HL-60 (cell line): ENCODE measurements at regions not wholly inside any gene's neighbourhood (a gene's known extent, or its start where the extent isn't known, plus 50 kb on each side); places are given as distances from the start of the nearest gene placed in this dataset.

Experiments used
- DNase-seq, 2 experiments: peaks; one replicate each; pipeline ENCODE4 v3.0.0-alpha.2; 2010 to 2020; ENCODE audit warnings: low read depth in 1 of 2, low spot score in 1 of 2
- H3K27ac ChIP-seq: fragments of 250-450 bp; sonication (Bioruptor Pico); replicated peaks from 2 replicates; pipeline ENCODE4 v1.5.1; 2020; ENCODE audit warnings: mild to moderate bottlenecking, moderate library complexity
- H3K27me3 ChIP-seq: fragments of 250-450 bp; sonication (Bioruptor Pico); 2 replicates; pipeline ENCODE4 v1.5.1; 2021; ENCODE audit warnings: mild to moderate bottlenecking, moderate library complexity; ENCODE audit not compliant: insufficient read depth, poor library complexity, severe bottlenecking
- H3K4me3 ChIP-seq: replicated peaks from 2 replicates; pipeline ENCODE4 v1.5.1; 2011; ENCODE audit warnings: mild to moderate bottlenecking, control low read depth, low read length; ENCODE audit not compliant: insufficient read depth
- CTCF ChIP-seq: IDR thresholded peaks from one replicate; pipeline ENCODE4 v1.5.1; 2011; ENCODE audit warnings: low read length, control low read depth, inconsistent platforms; ENCODE audit not compliant: insufficient read depth
- GABPA ChIP-seq: IDR thresholded peaks from 2 replicates; pipeline ENCODE4 v1.6.1; 2012; ENCODE audit warnings: low read depth
- POLR2AphosphoS5 ChIP-seq: IDR thresholded peaks from 2 replicates; pipeline ENCODE4 v1.6.1; 2012; ENCODE audit warnings: low read depth
- REST ChIP-seq: IDR thresholded peaks from 2 replicates; pipeline ENCODE4 v1.6.1; 2012; ENCODE audit warnings: low read depth; ENCODE audit not compliant: insufficient replicate concordance
- SPI1 ChIP-seq: IDR thresholded peaks from 2 replicates; pipeline ENCODE4 v1.6.1; 2012; ENCODE audit warnings: low read depth, mild to moderate bottlenecking, borderline replicate concordance

GRCh38 chr2:83172841-83173240, 1286.2 kb downstream of the SUCLG1 start:
- Histone ChIP-seq H3K27ac (no peak overlapping the region), H3K27me3 (no peaks in the 10 kb centered on the region), H3K4me3 (no peak overlapping the region)
- TF ChIP-seq SPI1 (no peak), GABPA (no peak), POLR2AphosphoS5 (no peak), REST (no peak), CTCF (no peak)
- no peak for DNase-seq

GRCh38 chr2:83168377-83168776, 1290.7 kb downstream of the SUCLG1 start:
- H3K27ac ChIP-seq = no peak overlapping the region
- TF ChIP-seq POLR2AphosphoS5 (no peak), SPI1 (no peak), GABPA (no peak), CTCF (no peak), REST (no peak)
- no peak for DNase-seq
- no peaks in the 10 kb centered on the region for H3K27me3 ChIP-seq
- no peak overlapping the region for H3K4me3 ChIP-seq

- Histone ChIP-seq H3K27me3 (no peaks in the 10 kb centered on the region), H3K27ac (no peak overlapping the region), H3K4me3 (no peak overlapping the region)
- TF ChIP-seq POLR2AphosphoS5 (no peak), GABPA (no peak), CTCF (no peak), SPI1 (no peak), REST (no peak)
- no peak for DNase-seq
Observed at GRCh38 chr2:83162421-83162820, 1296.7 kb downstream of the SUCLG1 start.
